GM10266 (cell line): ENCODE measurements at regions not wholly inside any gene's neighbourhood (a gene's known extent, or its start where the extent isn't known, plus 50 kb on each side); places are given as distances from the start of the nearest gene placed in this dataset.
"Not testable (repeated sequence)": the region's sequence is repeated elsewhere in the genome, so short reads cannot be mapped to it uniquely, and the experiment has no call there.

Experiments
- DNase-seq: peaks from one replicate; pipeline ENCODE4 v3.0.0; 2012; ENCODE audit errors: extremely low spot score
- CTCF ChIP-seq: IDR thresholded peaks from 2 replicates; pipeline ENCODE4 v1.5.1; 2012; ENCODE audit warnings: mild to moderate bottlenecking, low read depth; ENCODE audit not compliant: control insufficient read depth, insufficient read depth; ENCODE audit errors: missing control alignments

DNA sequence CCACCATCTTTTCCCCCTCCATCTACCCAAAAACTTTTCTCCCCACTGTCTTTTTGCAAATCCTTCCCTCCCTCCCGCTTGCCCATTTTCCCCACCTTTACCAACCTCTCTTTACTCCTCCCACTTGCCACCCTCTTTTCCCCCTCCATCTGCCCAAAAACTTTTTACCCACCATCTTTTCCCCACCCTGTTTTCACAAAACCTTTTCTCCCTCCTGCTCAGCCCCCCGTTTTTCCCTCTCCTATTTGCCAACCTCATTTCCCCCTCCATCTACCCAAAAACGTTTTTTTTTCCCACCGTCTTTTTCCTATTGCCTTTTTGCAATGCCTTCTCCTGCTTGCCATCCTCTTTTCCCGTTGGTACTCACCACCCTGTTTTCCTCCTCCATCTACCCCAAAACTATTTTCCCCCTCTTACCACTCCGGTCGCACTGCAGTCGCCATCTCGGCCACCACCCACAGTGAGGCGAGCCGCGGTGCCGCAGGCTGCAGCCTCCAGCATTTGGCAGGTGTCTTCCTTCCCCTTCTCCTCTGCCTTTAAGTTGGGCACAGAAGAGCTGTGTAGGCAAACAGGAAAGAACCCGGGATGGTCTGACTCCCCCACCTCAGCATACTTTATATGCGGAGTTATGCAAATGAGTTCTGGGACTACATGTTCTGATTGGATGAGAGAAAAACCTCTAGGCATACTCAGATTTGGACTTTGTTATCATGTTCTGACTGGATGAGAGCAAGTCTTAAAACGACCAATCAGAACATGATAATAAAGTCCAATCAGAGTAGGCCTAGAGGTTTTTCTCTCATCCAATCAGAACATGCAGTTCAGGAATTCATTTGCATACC, 121.2 kb upstream of the VPREB1 start:
- no peak for TF ChIP-seq CTCF
- no peak for DNase-seq

DNA sequence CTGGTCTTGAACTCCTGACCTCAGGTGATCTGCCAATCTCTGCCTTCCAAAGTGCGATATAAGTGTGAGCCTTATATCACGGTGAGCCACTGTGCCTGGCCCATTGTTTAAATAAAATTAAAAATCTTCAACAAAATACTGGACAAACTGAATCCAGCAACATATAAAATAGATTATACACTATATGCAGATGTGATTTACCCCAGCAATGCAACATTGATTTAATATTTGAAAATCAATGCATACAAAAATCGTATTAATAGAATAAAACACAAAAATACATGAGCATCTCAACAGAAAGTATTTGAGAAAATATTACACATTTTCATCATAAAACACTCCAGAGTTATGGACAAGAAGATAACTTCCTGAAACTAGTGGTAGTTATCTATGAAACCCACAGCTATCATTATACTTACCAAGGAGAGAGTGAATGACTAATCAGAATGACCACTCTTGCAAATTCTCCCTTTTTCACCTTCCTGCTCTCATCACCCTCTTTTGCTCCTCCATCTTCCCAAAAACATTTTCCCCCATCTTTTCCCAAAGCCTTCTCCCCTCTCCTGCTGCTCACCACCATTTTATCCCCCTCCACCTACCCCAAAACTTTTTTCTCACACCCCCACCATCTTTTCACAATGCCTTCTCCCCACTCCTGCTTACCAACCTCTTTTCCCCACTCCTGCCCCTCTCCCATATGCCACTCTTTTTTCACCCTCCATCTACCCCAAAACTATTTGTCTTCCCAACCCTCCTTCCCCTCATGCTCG, 122.1 kb upstream of the VPREB1 start:
- TF ChIP-seq CTCF, result no peak
- no peak for DNase-seq

DNA sequence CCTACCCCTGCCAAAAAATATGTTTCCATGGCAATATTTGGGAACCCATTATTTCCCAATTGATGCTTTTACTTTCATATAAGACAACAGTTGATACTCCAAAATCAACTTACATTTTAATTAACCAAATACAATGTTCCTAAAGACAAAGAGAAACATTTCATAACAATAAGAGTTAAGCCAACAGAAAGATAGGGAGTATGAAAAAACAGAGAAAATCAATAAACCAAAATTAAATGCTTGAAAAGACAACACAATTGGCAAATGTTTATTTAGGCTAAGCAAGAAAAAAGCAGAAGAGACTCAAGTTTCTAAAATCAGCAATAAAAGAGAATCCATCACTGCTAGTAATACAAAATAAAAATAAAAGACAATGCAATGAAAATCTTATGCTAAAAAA, 123.1 kb upstream of the VPREB1 start:
- TF ChIP-seq CTCF, result no peak
- DNase-seq, result no peak

GRCh38 chr22:22120160-22120559, 124.4 kb upstream of the VPREB1 start:
- no peak for TF ChIP-seq CTCF
- DNase-seq, result no peak

- no peak for DNase-seq
- TF ChIP-seq CTCF, result no peak
These were observed 125.6 kb upstream of the VPREB1 start for GRCh38 chr22:22118987-22119386.

DNA sequence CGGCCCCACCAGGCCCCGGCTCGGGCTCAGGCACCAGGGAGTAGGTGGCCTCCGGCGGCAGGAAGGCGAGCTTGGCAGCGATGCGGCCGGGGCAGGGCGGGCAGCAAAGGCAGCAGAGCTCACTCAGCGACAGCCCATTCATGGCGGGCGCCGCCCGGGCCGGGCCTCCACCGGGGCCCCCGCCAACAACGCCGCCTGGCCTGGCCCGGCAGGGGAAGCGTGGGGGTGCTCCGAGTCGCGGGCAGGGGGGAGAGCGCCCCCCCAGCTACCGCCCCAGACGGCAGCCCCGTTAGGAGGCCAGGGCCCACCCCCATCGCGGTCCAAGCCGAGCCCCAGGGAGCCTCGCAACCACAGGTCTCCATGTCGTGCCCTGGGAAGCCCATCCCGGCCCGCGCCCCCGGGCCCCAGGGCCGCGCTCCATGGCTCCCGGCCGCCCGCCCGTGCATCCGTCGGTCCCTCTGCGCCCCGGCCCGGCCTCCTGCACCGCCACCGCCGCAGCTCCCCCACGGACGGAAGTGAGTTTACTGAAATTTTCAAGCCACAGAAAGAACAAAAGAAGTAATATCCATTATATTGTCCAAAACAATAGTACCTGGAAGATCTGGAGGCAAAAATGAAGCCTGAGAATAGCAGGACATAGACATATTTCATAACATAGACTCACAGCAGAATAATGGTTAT, 126.6 kb upstream of the VPREB1 start:
- DNase-seq, result not testable (repeated sequence)

DNA sequence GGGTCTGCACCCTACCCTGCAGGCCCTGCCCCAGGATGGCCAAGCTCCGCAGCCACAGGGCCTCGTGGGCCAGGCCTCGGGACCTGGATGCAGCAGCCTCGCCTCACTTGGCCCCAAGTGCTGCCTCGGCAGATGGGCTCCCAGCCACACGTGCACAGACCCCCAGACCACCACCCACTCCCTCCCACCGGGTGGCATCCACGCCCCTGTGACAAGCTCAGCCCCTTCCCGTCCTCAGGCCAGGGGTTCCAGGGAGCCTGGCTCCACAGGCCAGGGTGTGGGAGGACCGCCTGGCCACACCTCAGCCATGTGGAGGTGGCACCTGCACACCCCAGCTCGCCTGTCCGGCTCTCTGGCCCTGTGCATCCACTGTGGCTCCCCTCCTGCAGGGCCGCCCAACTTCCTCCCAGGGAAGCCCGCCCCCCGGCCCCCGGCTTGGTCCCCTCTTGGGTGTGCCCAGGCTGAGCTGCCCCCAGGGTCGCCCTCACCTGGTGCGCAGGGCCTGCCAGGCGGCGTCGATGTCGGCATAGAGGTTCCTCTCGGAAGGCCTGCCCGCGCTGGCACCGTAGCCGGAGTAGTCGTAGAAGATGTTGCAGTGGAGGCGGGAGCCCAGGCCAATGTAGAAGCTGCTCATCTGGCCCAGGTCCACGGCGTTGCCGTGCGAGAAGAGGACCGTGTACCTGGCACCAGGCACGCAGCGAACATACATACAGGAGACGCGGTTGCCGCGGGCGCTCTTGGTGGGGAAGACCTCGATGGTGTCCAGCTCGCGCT, 127.4 kb upstream of the VPREB1 start:
- DNase-seq, result not testable (repeated sequence)

- no peak for TF ChIP-seq CTCF
- DNase-seq, result no peak
These were observed 130.9 kb upstream of the VPREB1 start for GRCh38 chr22:22113701-22114100.
